Spleen (tissue), 11 donors: ENCODE measurements at regions not wholly inside any gene's neighbourhood (a gene's known extent, or its start where the extent isn't known, plus 50 kb on each side); places are given as distances from the start of the nearest gene placed in this dataset.

ENCODE experiments used
- DNase-seq: peaks from one replicate; pipeline ENCODE4 v3.0.0-alpha.2; 2020
- H3K27ac ChIP-seq, 8 donors: fragments of 200-600 bp; sonication (generic) in 7 of 8; 1 replicate in 4 of 8; 2 replicates in 4 of 8; pipeline versions ENCODE4 v1.5.0 to v1.8.0; 2016 to 2021; ENCODE audit warnings: inconsistent platforms in 4 of 8, mild to moderate bottlenecking in 4 of 8, moderate library complexity in 1 of 8
- H3K27me3 ChIP-seq, 7 donors: fragments of 200-600 bp; sonication (generic) in 6 of 7; replicated peaks in 1 of 7; 1 replicate in 4 of 7; 2 replicates in 3 of 7; pipeline versions ENCODE4 v1.5.0 to v1.8.0; 2016 to 2021; ENCODE audit warnings: inconsistent platforms in 3 of 7, mild to moderate bottlenecking in 1 of 7
- H3K36me3 ChIP-seq, 6 donors: fragments of 200-600 bp; sonication (generic) in 5 of 6; 1 replicate in 4 of 6; 2 replicates in 2 of 6; pipeline versions ENCODE4 v1.5.0 to v1.8.0; 2016 to 2021; ENCODE audit warnings: inconsistent platforms in 2 of 6
- H3K4me1 ChIP-seq, 6 donors: fragments of 200-600 bp; sonication (generic) in 5 of 6; 1 replicate in 3 of 6; 2 replicates in 3 of 6; pipeline versions ENCODE4 v1.5.0 to v1.8.0; 2016 to 2021; ENCODE audit warnings: inconsistent platforms in 3 of 6
- H3K4me3 ChIP-seq, 8 donors: fragments of 200-600 bp; sonication (generic) in 7 of 8; 1 replicate in 4 of 8; 2 replicates in 4 of 8; pipeline versions ENCODE4 v1.5.0 to v1.8.0; 2016 to 2021; ENCODE audit warnings: inconsistent platforms in 4 of 8, mild to moderate bottlenecking in 4 of 8, moderate library complexity in 2 of 8
- H3K9me3 ChIP-seq, 8 donors: fragments of 200-600 bp; sonication (generic) in 7 of 8; 1 replicate in 4 of 8; 2 replicates in 4 of 8; pipeline versions ENCODE4 v1.5.0 to v1.8.0; 2016 to 2021; ENCODE audit warnings: inconsistent platforms in 4 of 8
- CTCF ChIP-seq, 11 experiments: fragments of 200-600 bp in 7 of 11; fragments of 450-650 bp in 4 of 11; sonication (generic) in 4 of 11; IDR thresholded peaks in 8 of 11; conservative IDR thresholded peaks in 3 of 11; 1 replicate in 7 of 11; 2 replicates in 4 of 11; pipeline versions ENCODE4 v1.4.0 to v1.8.0; 2016 to 2021; ENCODE audit warnings: antibody characterized with exemption in 11 of 11, inconsistent platforms in 4 of 11, mild to moderate bottlenecking in 1 of 11
- POLR2A ChIP-seq, 3 donors: fragments of 450-650 bp; IDR thresholded peaks; one replicate each; pipeline ENCODE4 v1.5.1; 2017; ENCODE audit warnings: antibody characterized with exemption in 3 of 3, mild to moderate bottlenecking in 1 of 3
- POLR2AphosphoS5 ChIP-seq, 3 donors: sonication (generic); formaldehyde crosslinking; IDR thresholded peaks; one replicate each; pipeline ENCODE4 v1.5.1; 2017; ENCODE audit warnings: antibody characterized with exemption in 3 of 3
- WGBS, 5 donors: extraction: QIAGEN DNeasy Blood & Tissue Kit in 3 of 5; methylation state at CpG; one replicate each; pipeline versions ENCODE4 v1.1.5 to v1.1.7; 2013 to 2018; 5-methylcytosine and 5-hydroxymethylcytosine counted together
- intact Hi-C: fragments of 100-400 bp; cut with DNase I; formaldehyde crosslinking; loops from one replicate; pipeline ENCODE4 v1.15.0; 2023; ENCODE audit warnings: low total_unique reads
- donor health status: healthy with polysubstance abuse.
- donor health status: DM: no; HTN: no; CAD: no; lungs with moderate emphysema.
- donor health status: DM: no; HTN: no; CAD: no.
- donor health status: Bipolar disorder and iron deficiency.
- donor health status: healthy.
- donor health status: DM: no; HTN: no; CAD: no.
- donor health status: DM: yes; HTN: yes; CAD: no.

GRCh38 chrX:143165778-143166177 lies 140.1 kb downstream of the SPANXN4 start:
- Histone ChIP-seq H3K9me3 (no peaks in the 10 kb centered on the region), H3K27ac (no peak overlapping the region), H3K4me1 (no peaks in the 10 kb centered on the region), H3K4me3 (no peak overlapping the region), H3K36me3 (no peaks in the 10 kb centered on the region), H3K27me3 (no peaks in the 10 kb centered on the region)
- intact Hi-C loops: no loop called here
- 21 to 48% (median 31%) methylated on average over 1 of the region's 1 CpG for WGBS, 5 donors
- TF ChIP-seq POLR2A (IDR thresholded peaks at IDR 0.05) (no peak), POLR2AphosphoS5 (IDR thresholded peaks at IDR 0.05) (no peak), CTCF (IDR thresholded peaks at IDR 0.05 in 8 of 11, conservative IDR thresholded peaks at IDR 0.05 in 3 of 11) (no peak)
- no peak for DNase-seq

- H3K9me3 ChIP-seq: peaks cover 0 to 22% (median 0%) of the 10 kb centered on the region in 8 donors
- H3K27ac ChIP-seq: no peak overlapping the region
- no peaks in the 10 kb centered on the region for H3K36me3 ChIP-seq
- no peaks in the 10 kb centered on the region for H3K27me3 ChIP-seq
- TF ChIP-seq POLR2AphosphoS5 (IDR thresholded peaks at IDR 0.05) (no peak), POLR2A (IDR thresholded peaks at IDR 0.05) (no peak), CTCF (IDR thresholded peaks at IDR 0.05 in 8 of 11, conservative IDR thresholded peaks at IDR 0.05 in 3 of 11) (no peak)
- H3K4me1 ChIP-seq: no peaks in the 10 kb centered on the region
- 43 to 75% (median 55%) methylated on average over 2 of the region's 2 CpGs for WGBS, 5 donors
- no peak overlapping the region for H3K4me3 ChIP-seq
- intact Hi-C loops: no loop called here
- DNase-seq: no peak
These were observed 114.0 kb downstream of the SPANXN4 start for GRCh38 chrX:143139681-143140080.

- H3K27me3 ChIP-seq: no peaks in the 10 kb centered on the region
- 55 to 74% (median 64%) methylated on average over 4 of the region's 4 CpGs for WGBS, 5 donors
- no peak overlapping the region for H3K4me3 ChIP-seq
- H3K27ac ChIP-seq: no peak overlapping the region
- H3K9me3 ChIP-seq: no peaks in the 10 kb centered on the region
- no peaks in the 10 kb centered on the region for H3K36me3 ChIP-seq
- no peak for DNase-seq
- no peaks in the 10 kb centered on the region for H3K4me1 ChIP-seq
- TF ChIP-seq CTCF (IDR thresholded peaks at IDR 0.05 in 8 of 11, conservative IDR thresholded peaks at IDR 0.05 in 3 of 11) (no peak), POLR2AphosphoS5 (IDR thresholded peaks at IDR 0.05) (no peak), POLR2A (IDR thresholded peaks at IDR 0.05) (no peak)
- intact Hi-C loops: no loop called here
These were observed 95.7 kb downstream of the SPANXN4 start for GRCh38 chrX:143121477-143121876.

- TF ChIP-seq CTCF (IDR thresholded peaks at IDR 0.05 in 8 of 11, conservative IDR thresholded peaks at IDR 0.05 in 3 of 11) (no peak), POLR2AphosphoS5 (IDR thresholded peaks at IDR 0.05) (no peak), POLR2A (IDR thresholded peaks at IDR 0.05) (no peak)
- Histone ChIP-seq H3K4me3 (no peak overlapping the region), H3K4me1 (no peaks in the 10 kb centered on the region), H3K27ac (no peak overlapping the region), H3K36me3 (no peaks in the 10 kb centered on the region), H3K27me3 (no peaks in the 10 kb centered on the region), H3K9me3 (no peaks in the 10 kb centered on the region)
- DNase-seq: no peak
- intact Hi-C loops: no loop called here
- WGBS, 5 donors: 88 to 100% (median 95%) methylated on average over 2 of the region's 2 CpGs
These were observed 89.7 kb downstream of the SPANXN4 start for GRCh38 chrX:143115466-143115865.
